ENCODE measurements at regions not wholly inside any gene's neighbourhood (a gene's known extent, or its start where the extent isn't known, plus 50 kb on each side); places are given as distances from the start of the nearest gene placed in this dataset.

GRCh38 chr2:78677774-78678173, 347.7 kb upstream of the REG3G start:
- Mint-ChIP-seq H3K27ac (no peak overlapping the region), H3K36me3 (no peaks in the 10 kb centered on the region), H3K4me3 (no peak overlapping the region), H3K4me1 (no peaks in the 10 kb centered on the region), H3K27me3 (no peaks in the 10 kb centered on the region), H3K9me3 (ENCODE audit: low read depth) (peaks cover 10% of the 10 kb centered on the region)
- CTCF ChIA-PET, result no interaction called here
- DNase-seq (no peak), ATAC-seq (no peak)

GRCh38 chr2:78681386-78681785, 344.1 kb upstream of the REG3G start:
- H3K27ac Mint-ChIP-seq, result no peak overlapping the region
- no peaks in the 10 kb centered on the region for H3K27me3 Mint-ChIP-seq
- no peaks in the 10 kb centered on the region for H3K4me1 Mint-ChIP-seq
- peaks cover 12% of the 10 kb centered on the region for H3K9me3 Mint-ChIP-seq (ENCODE audit: low read depth)
- DNase-seq, result no peak
- ATAC-seq, result no peak
- CTCF ChIA-PET, result no interaction called here
- H3K36me3 Mint-ChIP-seq, result no peaks in the 10 kb centered on the region
- no peak overlapping the region for H3K4me3 Mint-ChIP-seq

GRCh38 chr2:78682781-78683180, 342.7 kb upstream of the REG3G start:
- DNase-seq, result no peak
- no peak for ATAC-seq
- Mint-ChIP-seq H3K9me3 (ENCODE audit: low read depth) (peaks cover 13% of the 10 kb centered on the region), H3K27me3 (no peaks in the 10 kb centered on the region), H3K4me3 (no peak overlapping the region), H3K4me1 (no peaks in the 10 kb centered on the region), H3K36me3 (no peaks in the 10 kb centered on the region), H3K27ac (no peak overlapping the region)
- CTCF ChIA-PET, result no interaction called here

GRCh38 chr2:78686625-78687153, 338.8 kb upstream of the REG3G start:
- no peak for ATAC-seq
- no peak for DNase-seq
- peaks cover 18% of the 10 kb centered on the region for H3K9me3 Mint-ChIP-seq (ENCODE audit: low read depth)
- no peaks in the 10 kb centered on the region for H3K4me1 Mint-ChIP-seq
- H3K4me3 Mint-ChIP-seq, result no peak overlapping the region
- no peaks in the 10 kb centered on the region for H3K36me3 Mint-ChIP-seq
- no peaks in the 10 kb centered on the region for H3K27me3 Mint-ChIP-seq
- H3K27ac Mint-ChIP-seq, result no peak overlapping the region
- CTCF ChIA-PET, result no interaction called here

GRCh38 chr2:78699696-78700095, 325.8 kb upstream of the REG3G start:
- ATAC-seq (no peak), DNase-seq (no peak)
- Mint-ChIP-seq H3K9me3 (ENCODE audit: low read depth) (peaks cover 8% of the 10 kb centered on the region), H3K4me3 (no peak overlapping the region), H3K27me3 (no peaks in the 10 kb centered on the region), H3K4me1 (no peaks in the 10 kb centered on the region), H3K27ac (no peak overlapping the region), H3K36me3 (no peaks in the 10 kb centered on the region)
- CTCF ChIA-PET, result no interaction called here

- no peaks in the 10 kb centered on the region for H3K36me3 Mint-ChIP-seq
- peaks cover 8% of the 10 kb centered on the region for H3K9me3 Mint-ChIP-seq (ENCODE audit: low read depth)
- ATAC-seq (no peak), DNase-seq (no peak)
- H3K4me3 Mint-ChIP-seq, result no peak overlapping the region
- H3K27ac Mint-ChIP-seq, result no peak overlapping the region
- H3K27me3 Mint-ChIP-seq, result no peaks in the 10 kb centered on the region
- H3K4me1 Mint-ChIP-seq, result no peaks in the 10 kb centered on the region
- CTCF ChIA-PET, result no interaction called here
These were observed 324.0 kb upstream of the REG3G start for GRCh38 chr2:78701546-78701945.

GRCh38 chr2:78707776-78708386, 317.6 kb upstream of the REG3G start:
- ATAC-seq (no peak), DNase-seq (no peak)
- Mint-ChIP-seq H3K4me1 (no peaks in the 10 kb centered on the region), H3K27me3 (no peaks in the 10 kb centered on the region), H3K4me3 (no peak overlapping the region), H3K9me3 (ENCODE audit: low read depth) (peaks cover 4% of the 10 kb centered on the region), H3K36me3 (no peaks in the 10 kb centered on the region), H3K27ac (no peak overlapping the region)
- CTCF ChIA-PET, result interaction anchor here (0.7 kb wide), 1 partner anchor 50 kb away, joined by 3 read pairs; no protein-coding TSS in a partner anchor

- Mint-ChIP-seq H3K4me3 (no peak overlapping the region), H3K9me3 (ENCODE audit: low read depth) (peaks cover 4% of the 10 kb centered on the region), H3K27me3 (no peaks in the 10 kb centered on the region), H3K27ac (no peak overlapping the region), H3K4me1 (no peaks in the 10 kb centered on the region), H3K36me3 (no peaks in the 10 kb centered on the region)
- ATAC-seq (no peak), DNase-seq (no peak)
- CTCF ChIA-PET, result no interaction called here
These were observed 314.7 kb upstream of the REG3G start for GRCh38 chr2:78710632-78711375.

- no peaks in the 10 kb centered on the region for H3K27me3 Mint-ChIP-seq
- no peak overlapping the region for H3K27ac Mint-ChIP-seq
- no peaks in the 10 kb centered on the region for H3K36me3 Mint-ChIP-seq
- peaks cover 4% of the 10 kb centered on the region for H3K9me3 Mint-ChIP-seq (ENCODE audit: low read depth)
- CTCF ChIA-PET, result no interaction called here
- no peak overlapping the region for H3K4me3 Mint-ChIP-seq
- ATAC-seq, result no peak
- DNase-seq, result no peak
- H3K4me1 Mint-ChIP-seq, result no peaks in the 10 kb centered on the region
These were observed 310.2 kb upstream of the REG3G start for GRCh38 chr2:78715293-78715692.

GRCh38 chr2:78718024-78718423, 307.5 kb upstream of the REG3G start:
- CTCF ChIA-PET, result no interaction called here
- no peak overlapping the region for H3K27ac Mint-ChIP-seq
- H3K36me3 Mint-ChIP-seq, result no peaks in the 10 kb centered on the region
- peaks cover 4% of the 10 kb centered on the region for H3K9me3 Mint-ChIP-seq (ENCODE audit: low read depth)
- H3K4me1 Mint-ChIP-seq, result no peaks in the 10 kb centered on the region
- DNase-seq (no peak), ATAC-seq (no peak)
- no peaks in the 10 kb centered on the region for H3K27me3 Mint-ChIP-seq
- no peak overlapping the region for H3K4me3 Mint-ChIP-seq

- no peaks in the 10 kb centered on the region for H3K4me1 Mint-ChIP-seq
- H3K36me3 Mint-ChIP-seq, result no peaks in the 10 kb centered on the region
- no peak overlapping the region for H3K27ac Mint-ChIP-seq
- H3K27me3 Mint-ChIP-seq, result no peaks in the 10 kb centered on the region
- no peak for ATAC-seq
- peaks cover 4% of the 10 kb centered on the region for H3K9me3 Mint-ChIP-seq (ENCODE audit: low read depth)
- H3K4me3 Mint-ChIP-seq, result no peak overlapping the region
- CTCF ChIA-PET, result no interaction called here
- DNase-seq, result no peak
These were observed 307.0 kb upstream of the REG3G start for GRCh38 chr2:78718473-78718872.

GRCh38 chr2:78721355-78722033, 304.0 kb upstream of the REG3G start:
- Mint-ChIP-seq H3K36me3 (no peaks in the 10 kb centered on the region), H3K27me3 (no peaks in the 10 kb centered on the region), H3K27ac (no peak overlapping the region), H3K4me3 (no peak overlapping the region), H3K4me1 (no peaks in the 10 kb centered on the region), H3K9me3 (ENCODE audit: low read depth) (peaks cover 6% of the 10 kb centered on the region)
- DNase-seq, result no peak
- ATAC-seq, result no peak
- CTCF ChIA-PET, result no interaction called here

- CTCF ChIA-PET, result no interaction called here
- DNase-seq (no peak), ATAC-seq (no peak)
- Mint-ChIP-seq H3K27ac (no peak overlapping the region), H3K36me3 (no peaks in the 10 kb centered on the region), H3K4me1 (no peaks in the 10 kb centered on the region), H3K9me3 (ENCODE audit: low read depth) (peaks cover 10% of the 10 kb centered on the region), H3K4me3 (no peak overlapping the region), H3K27me3 (no peaks in the 10 kb centered on the region)
These were observed 291.3 kb upstream of the REG3G start for GRCh38 chr2:78734221-78734620.

GRCh38 chr2:78739282-78739681, 286.2 kb upstream of the REG3G start:
- H3K4me3 Mint-ChIP-seq, result no peak overlapping the region
- no peaks in the 10 kb centered on the region for H3K4me1 Mint-ChIP-seq
- H3K9me3 Mint-ChIP-seq (ENCODE audit: low read depth), result peaks cover 17% of the 10 kb centered on the region
- H3K27me3 Mint-ChIP-seq, result no peaks in the 10 kb centered on the region
- no peaks in the 10 kb centered on the region for H3K36me3 Mint-ChIP-seq
- H3K27ac Mint-ChIP-seq, result no peak overlapping the region
- CTCF ChIA-PET, result no interaction called here
- DNase-seq (no peak), ATAC-seq (no peak)
